Nephron (organoid): ENCODE measurements at regions not wholly inside any gene's neighbourhood (a gene's known extent, or its start where the extent isn't known, plus 50 kb on each side); places are given as distances from the start of the nearest gene placed in this dataset.

ENCODE experiments used
- H3K27ac Mint-ChIP-seq, 3 experiments: 2 replicates each; pipeline ENCODE4 v1.8.0; 2020; ENCODE audit warnings: mixed read lengths in 3 of 3, mild to moderate bottlenecking in 2 of 3, moderate library complexity in 1 of 3
- H3K27me3 Mint-ChIP-seq: 2 replicates; pipeline ENCODE4 v1.8.0; 2021; ENCODE audit warnings: low read depth, mild to moderate bottlenecking, moderate library complexity, mixed read lengths
- H3K36me3 Mint-ChIP-seq: 2 replicates; pipeline ENCODE4 v1.8.0; 2020; ENCODE audit warnings: low read depth, mixed read lengths
- H3K4me1 Mint-ChIP-seq: 2 replicates; pipeline ENCODE4 v1.8.0; 2020; ENCODE audit warnings: mixed read lengths
- H3K4me3 Mint-ChIP-seq, 3 experiments: 2 replicates each; pipeline ENCODE4 v1.8.0; 2020; ENCODE audit warnings: mild to moderate bottlenecking in 3 of 3, mixed read lengths in 3 of 3, moderate library complexity in 2 of 3
- H3K9me3 Mint-ChIP-seq: 2 replicates; pipeline ENCODE4 v1.8.0; 2020; ENCODE audit warnings: mixed read lengths
- TF ChIP-seq, protein P1 (sequence below), 3 experiments: fragments of 200-600 bp; sonication (generic); IDR thresholded peaks; one replicate each; pipeline ENCODE4 v1.5.0; 2021; ENCODE audit warnings: antibody characterized with exemption in 3 of 3; ENCODE audit not compliant: unreplicated experiment in 3 of 3

- Mint-ChIP-seq H3K4me3 (no peak overlapping the region), H3K27me3 (no peaks in the 10 kb centered on the region), H3K27ac (no peak overlapping the region), H3K4me1 (no peaks in the 10 kb centered on the region), H3K36me3 (no peaks in the 10 kb centered on the region), H3K9me3 (no peaks in the 10 kb centered on the region)
- TF ChIP-seq, protein P1, sequence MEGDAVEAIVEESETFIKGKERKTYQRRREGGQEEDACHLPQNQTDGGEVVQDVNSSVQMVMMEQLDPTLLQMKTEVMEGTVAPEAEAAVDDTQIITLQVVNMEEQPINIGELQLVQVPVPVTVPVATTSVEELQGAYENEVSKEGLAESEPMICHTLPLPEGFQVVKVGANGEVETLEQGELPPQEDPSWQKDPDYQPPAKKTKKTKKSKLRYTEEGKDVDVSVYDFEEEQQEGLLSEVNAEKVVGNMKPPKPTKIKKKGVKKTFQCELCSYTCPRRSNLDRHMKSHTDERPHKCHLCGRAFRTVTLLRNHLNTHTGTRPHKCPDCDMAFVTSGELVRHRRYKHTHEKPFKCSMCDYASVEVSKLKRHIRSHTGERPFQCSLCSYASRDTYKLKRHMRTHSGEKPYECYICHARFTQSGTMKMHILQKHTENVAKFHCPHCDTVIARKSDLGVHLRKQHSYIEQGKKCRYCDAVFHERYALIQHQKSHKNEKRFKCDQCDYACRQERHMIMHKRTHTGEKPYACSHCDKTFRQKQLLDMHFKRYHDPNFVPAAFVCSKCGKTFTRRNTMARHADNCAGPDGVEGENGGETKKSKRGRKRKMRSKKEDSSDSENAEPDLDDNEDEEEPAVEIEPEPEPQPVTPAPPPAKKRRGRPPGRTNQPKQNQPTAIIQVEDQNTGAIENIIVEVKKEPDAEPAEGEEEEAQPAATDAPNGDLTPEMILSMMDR (IDR thresholded peaks at IDR 0.05; ENCODE audit: unreplicated experiment in 3 of 3): no peak
These were observed 452.1 kb downstream of the EFNA5 start for GRCh38 chr5:107218457-107219193.

GRCh38 chr5:107217721-107218130 lies 453.0 kb downstream of the EFNA5 start:
- TF ChIP-seq, protein P1 (IDR thresholded peaks at IDR 0.05; ENCODE audit: unreplicated experiment in 3 of 3): no peak

GRCh38 chr5:107216587-107216986 lies 454.1 kb downstream of the EFNA5 start:
- Mint-ChIP-seq H3K27me3 (no peaks in the 10 kb centered on the region), H3K4me3 (no peak overlapping the region), H3K36me3 (no peaks in the 10 kb centered on the region), H3K9me3 (no peaks in the 10 kb centered on the region), H3K4me1 (no peaks in the 10 kb centered on the region), H3K27ac (no peak overlapping the region)
- TF ChIP-seq, protein P1 (IDR thresholded peaks at IDR 0.05; ENCODE audit: unreplicated experiment in 3 of 3): no peak

More at GRCh38 chr5:107217721-107218130, 453.0 kb downstream of the EFNA5 start:
- Mint-ChIP-seq H3K36me3 (no peaks in the 10 kb centered on the region), H3K27me3 (no peaks in the 10 kb centered on the region), H3K4me1 (no peaks in the 10 kb centered on the region), H3K27ac (no peak overlapping the region), H3K4me3 (no peak overlapping the region), H3K9me3 (no peaks in the 10 kb centered on the region)

- Mint-ChIP-seq H3K36me3 (no peaks in the 10 kb centered on the region), H3K27me3 (no peaks in the 10 kb centered on the region), H3K4me1 (no peaks in the 10 kb centered on the region), H3K27ac (no peak overlapping the region), H3K4me3 (no peak overlapping the region), H3K9me3 (no peaks in the 10 kb centered on the region)
- TF ChIP-seq, protein P1 (IDR thresholded peaks at IDR 0.05; ENCODE audit: unreplicated experiment in 3 of 3): no peak
These were observed 455.1 kb downstream of the EFNA5 start for GRCh38 chr5:107215611-107216010.

DNA sequence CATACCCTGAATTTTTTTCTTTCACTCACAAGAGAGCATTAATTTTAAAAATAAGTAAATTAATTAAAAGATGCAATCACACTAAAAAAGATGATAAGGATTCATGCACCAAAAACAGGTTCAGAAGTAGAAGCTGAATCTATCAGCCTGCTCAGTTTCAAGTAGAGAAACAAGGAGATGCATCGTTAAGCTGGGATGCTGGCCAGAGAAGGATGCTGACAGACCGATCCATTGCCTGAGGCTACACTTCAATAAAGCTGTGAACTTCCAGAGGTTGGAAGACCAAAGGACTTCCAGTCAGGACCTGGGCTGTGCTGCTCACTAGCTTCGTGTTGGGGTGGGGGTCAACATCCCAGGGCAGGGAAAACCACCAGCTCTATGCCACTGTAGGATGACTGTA lies 457.7 kb downstream of the EFNA5 start:
- Mint-ChIP-seq H3K27me3 (no peaks in the 10 kb centered on the region), H3K9me3 (no peaks in the 10 kb centered on the region), H3K27ac (no peak overlapping the region), H3K4me3 (no peak overlapping the region), H3K36me3 (no peaks in the 10 kb centered on the region), H3K4me1 (no peaks in the 10 kb centered on the region)
- TF ChIP-seq, protein P1 (IDR thresholded peaks at IDR 0.05; ENCODE audit: unreplicated experiment in 3 of 3): no peak

GRCh38 chr5:107211630-107212029 lies 459.1 kb downstream of the EFNA5 start:
- Mint-ChIP-seq H3K27me3 (no peaks in the 10 kb centered on the region), H3K4me1 (no peaks in the 10 kb centered on the region), H3K27ac (no peak overlapping the region), H3K36me3 (no peaks in the 10 kb centered on the region), H3K9me3 (no peaks in the 10 kb centered on the region), H3K4me3 (no peak overlapping the region)
- TF ChIP-seq, protein P1 (IDR thresholded peaks at IDR 0.05; ENCODE audit: unreplicated experiment in 3 of 3): no peak
